Tibial nerve (tissue), 4 donors: ENCODE measurements at regions not wholly inside any gene's neighbourhood (a gene's known extent, or its start where the extent isn't known, plus 50 kb on each side); places are given as distances from the start of the nearest gene placed in this dataset.

Source experiments
- DNase-seq, 2 donors: peaks; one replicate each; pipeline ENCODE4 v3.0.0-alpha.2; 2019; ENCODE audit warnings: low spot score in 2 of 2
- H3K27ac ChIP-seq, 4 donors: fragments of 200-600 bp; sonication (generic) in 3 of 4; one replicate each; pipeline ENCODE4 v1.5.1; 2017 to 2019; ENCODE audit warnings: mild to moderate bottlenecking in 1 of 4
- H3K27me3 ChIP-seq, 2 donors: fragments of 200-600 bp; sonication (generic) in 1 of 2; one replicate each; pipeline versions ENCODE4 v1.5.1 to v1.6.0; 2017 to 2019
- H3K36me3 ChIP-seq, 3 donors: fragments of 200-600 bp; sonication (generic); one replicate each; pipeline ENCODE4 v1.5.1; 2018 to 2019
- H3K4me1 ChIP-seq, 4 donors: fragments of 200-600 bp; sonication (generic) in 3 of 4; one replicate each; pipeline ENCODE4 v1.5.1; 2017 to 2019
- H3K4me3 ChIP-seq, 4 donors: fragments of 200-600 bp; sonication (generic) in 3 of 4; one replicate each; pipeline ENCODE4 v1.5.1; 2017 to 2019; ENCODE audit warnings: mild to moderate bottlenecking in 1 of 4, moderate library complexity in 1 of 4
- H3K9me3 ChIP-seq, 4 donors: fragments of 200-600 bp; sonication (generic) in 3 of 4; one replicate each; pipeline ENCODE4 v1.5.1; 2017 to 2019
- EP300 ChIP-seq, 2 donors: sonication (generic); formaldehyde crosslinking; IDR thresholded peaks; one replicate each; pipeline ENCODE4 v1.6.1; 2017; ENCODE audit warnings: antibody characterized with exemption in 2 of 2, mild to moderate bottlenecking in 1 of 2
- POLR2A ChIP-seq, 2 donors: fragments of 450-650 bp; IDR thresholded peaks; one replicate each; pipeline ENCODE4 v1.6.1; 2017; ENCODE audit warnings: antibody characterized with exemption in 2 of 2, mild to moderate bottlenecking in 2 of 2, moderate library complexity in 2 of 2
- WGBS, 2 donors: methylation state at CpG; one replicate each; pipeline ENCODE4 v1.1.5; 2018; 5-methylcytosine and 5-hydroxymethylcytosine counted together
- TF ChIP-seq, protein P1 (sequence below), 5 experiments: fragments of 200-600 bp in 3 of 5; fragments of 450-650 bp in 2 of 5; sonication (generic) in 3 of 5; IDR thresholded peaks; one replicate each; pipeline ENCODE4 v1.5.1; 2016 to 2019; ENCODE audit warnings: antibody characterized with exemption in 5 of 5, mild to moderate bottlenecking in 3 of 5, moderate library complexity in 2 of 5

DNA sequence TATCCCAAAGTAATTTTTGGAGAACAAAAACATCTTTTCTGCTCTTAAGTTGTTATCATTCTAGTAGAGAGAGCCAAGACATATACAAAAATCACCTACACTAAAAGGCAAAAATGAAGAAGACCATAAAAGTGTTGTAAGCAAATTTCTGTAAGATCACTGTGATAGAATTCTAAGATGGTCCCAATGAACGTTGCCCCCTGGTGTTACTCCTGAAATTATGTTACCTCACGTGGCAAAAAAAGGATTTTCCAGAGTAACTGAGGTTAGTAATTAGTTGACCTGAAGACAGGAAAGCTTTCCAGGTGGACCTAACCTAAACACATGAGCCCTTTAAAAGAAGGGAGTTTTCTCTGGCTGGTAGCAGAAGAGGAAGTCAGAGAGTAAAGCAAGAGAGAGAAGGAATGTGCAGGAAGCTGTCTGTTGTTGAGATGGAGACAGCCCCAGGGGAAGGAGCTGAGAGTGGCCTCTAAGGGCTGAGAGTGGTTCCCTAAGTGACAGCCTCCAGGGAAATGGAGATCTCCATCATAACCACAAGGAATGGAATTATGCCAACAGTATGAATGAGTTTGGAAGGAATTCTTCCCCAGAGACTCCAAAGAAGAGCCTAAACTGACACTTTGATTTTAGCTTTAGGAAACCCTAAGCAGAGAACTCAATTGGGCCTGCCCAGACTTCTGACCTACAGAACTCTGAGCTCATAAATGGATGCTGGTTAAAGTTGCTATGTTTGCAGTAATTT is 205.9 kb downstream of the CD47 start:
- Histone ChIP-seq H3K4me3 (no peak overlapping the region), H3K4me1 (peaks cover 0 to 6% (median 0%) of the 10 kb centered on the region in 4 donors), H3K27ac (no peak overlapping the region), H3K27me3 (no peaks in the 10 kb centered on the region), H3K36me3 (no peaks in the 10 kb centered on the region), H3K9me3 (peaks cover 0 to 3% (median 0%) of the 10 kb centered on the region in 4 donors)
- TF ChIP-seq, protein P1, sequence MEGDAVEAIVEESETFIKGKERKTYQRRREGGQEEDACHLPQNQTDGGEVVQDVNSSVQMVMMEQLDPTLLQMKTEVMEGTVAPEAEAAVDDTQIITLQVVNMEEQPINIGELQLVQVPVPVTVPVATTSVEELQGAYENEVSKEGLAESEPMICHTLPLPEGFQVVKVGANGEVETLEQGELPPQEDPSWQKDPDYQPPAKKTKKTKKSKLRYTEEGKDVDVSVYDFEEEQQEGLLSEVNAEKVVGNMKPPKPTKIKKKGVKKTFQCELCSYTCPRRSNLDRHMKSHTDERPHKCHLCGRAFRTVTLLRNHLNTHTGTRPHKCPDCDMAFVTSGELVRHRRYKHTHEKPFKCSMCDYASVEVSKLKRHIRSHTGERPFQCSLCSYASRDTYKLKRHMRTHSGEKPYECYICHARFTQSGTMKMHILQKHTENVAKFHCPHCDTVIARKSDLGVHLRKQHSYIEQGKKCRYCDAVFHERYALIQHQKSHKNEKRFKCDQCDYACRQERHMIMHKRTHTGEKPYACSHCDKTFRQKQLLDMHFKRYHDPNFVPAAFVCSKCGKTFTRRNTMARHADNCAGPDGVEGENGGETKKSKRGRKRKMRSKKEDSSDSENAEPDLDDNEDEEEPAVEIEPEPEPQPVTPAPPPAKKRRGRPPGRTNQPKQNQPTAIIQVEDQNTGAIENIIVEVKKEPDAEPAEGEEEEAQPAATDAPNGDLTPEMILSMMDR (IDR thresholded peaks at IDR 0.05), result no peak
- TF ChIP-seq EP300 (IDR thresholded peaks at IDR 0.05), result no peak
- TF ChIP-seq POLR2A (IDR thresholded peaks at IDR 0.05), result no peak
- 41 to 54% methylated on average over 2 of the region's 2 CpGs for WGBS, 2 donors
- DNase-seq, result no peak

DNA sequence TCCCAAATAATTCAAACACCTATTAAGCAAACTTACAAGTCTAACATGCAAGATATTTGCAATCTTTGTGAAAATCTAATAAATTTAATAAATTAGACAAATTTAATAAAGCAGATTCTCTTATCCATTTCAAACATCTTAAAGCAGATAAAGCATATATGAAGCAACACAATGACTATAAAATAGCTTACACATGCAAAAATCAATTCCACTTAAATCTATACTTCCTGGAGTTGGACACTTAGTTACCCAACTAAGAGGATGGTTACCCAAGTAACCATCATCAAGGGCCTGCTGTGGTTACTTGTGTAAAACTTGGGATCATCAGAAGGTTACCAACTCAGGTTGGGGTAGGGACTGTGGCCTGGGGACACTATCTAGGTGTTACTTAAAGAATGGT is 206.8 kb downstream of the CD47 start:
- DNase-seq, result no peak
- H3K36me3 ChIP-seq, result no peaks in the 10 kb centered on the region
- H3K4me3 ChIP-seq, result no peak overlapping the region
- TF ChIP-seq POLR2A (IDR thresholded peaks at IDR 0.05) (no peak), EP300 (IDR thresholded peaks at IDR 0.05) (no peak)
- TF ChIP-seq, protein P1 (IDR thresholded peaks at IDR 0.05), result no peak
- no peaks in the 10 kb centered on the region for H3K9me3 ChIP-seq
- H3K27ac ChIP-seq, result no peak overlapping the region
- no peaks in the 10 kb centered on the region for H3K27me3 ChIP-seq
- peaks cover 0 to 6% (median 0%) of the 10 kb centered on the region in 4 donors for H3K4me1 ChIP-seq

DNA sequence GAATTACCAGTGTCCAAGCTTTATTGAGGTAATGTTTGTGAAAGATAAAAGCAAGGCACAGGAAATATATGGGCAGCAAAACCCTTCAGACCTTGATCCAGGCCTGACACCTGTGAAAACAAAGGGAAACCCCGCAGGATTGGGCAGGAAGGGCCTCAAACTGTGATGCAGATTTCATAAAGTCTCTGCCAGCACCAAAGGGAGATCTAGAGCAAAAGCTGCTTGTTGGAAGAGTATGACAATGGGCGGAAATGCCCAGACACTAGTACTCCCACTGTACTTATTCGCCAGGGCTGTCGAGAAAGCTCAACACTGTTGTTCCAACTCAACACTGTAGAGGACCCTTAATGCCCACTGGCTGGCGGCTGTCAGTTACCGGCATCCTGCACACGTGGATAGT is 207.9 kb downstream of the CD47 start:
- Histone ChIP-seq H3K27ac (no peak overlapping the region), H3K36me3 (no peaks in the 10 kb centered on the region), H3K4me1 (peaks cover 0 to 6% (median 0%) of the 10 kb centered on the region in 4 donors), H3K4me3 (no peak overlapping the region), H3K9me3 (no peaks in the 10 kb centered on the region), H3K27me3 (no peaks in the 10 kb centered on the region)
- TF ChIP-seq EP300 (IDR thresholded peaks at IDR 0.05) (no peak), POLR2A (IDR thresholded peaks at IDR 0.05) (no peak)
- TF ChIP-seq, protein P1 (IDR thresholded peaks at IDR 0.05), result no peak
- no peak for DNase-seq
- WGBS, 2 donors, result 86 to 87% methylated on average over 7 of the region's 7 CpGs

DNA sequence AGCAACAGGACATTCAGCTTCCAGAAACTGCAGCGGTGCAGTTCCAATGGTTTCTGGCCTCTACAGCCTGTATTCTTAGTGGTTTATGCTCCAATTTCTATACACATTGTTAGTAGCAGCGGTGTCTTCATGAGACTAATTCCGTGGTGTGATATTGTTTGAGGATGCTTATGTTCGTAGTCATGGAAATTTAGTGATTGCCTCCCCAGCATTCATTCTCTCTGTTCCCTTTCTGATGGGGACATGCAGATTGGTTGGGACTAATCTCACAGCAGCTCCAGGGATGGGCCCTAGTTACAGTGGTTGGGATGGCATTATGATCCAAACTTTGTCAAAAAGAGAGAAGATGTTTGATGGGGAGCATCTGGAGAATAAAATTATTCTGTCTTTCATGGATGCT is 208.6 kb downstream of the CD47 start:
- 93 to 94% methylated on average over 4 of the region's 4 CpGs for WGBS, 2 donors
- Histone ChIP-seq H3K27me3 (no peaks in the 10 kb centered on the region), H3K4me3 (no peak overlapping the region), H3K27ac (no peak overlapping the region), H3K9me3 (no peaks in the 10 kb centered on the region), H3K36me3 (no peaks in the 10 kb centered on the region), H3K4me1 (peaks cover 0 to 6% (median 0%) of the 10 kb centered on the region in 4 donors)
- TF ChIP-seq POLR2A (IDR thresholded peaks at IDR 0.05) (no peak), EP300 (IDR thresholded peaks at IDR 0.05) (no peak)
- TF ChIP-seq, protein P1 (IDR thresholded peaks at IDR 0.05), result no peak
- DNase-seq, result no peak

DNA sequence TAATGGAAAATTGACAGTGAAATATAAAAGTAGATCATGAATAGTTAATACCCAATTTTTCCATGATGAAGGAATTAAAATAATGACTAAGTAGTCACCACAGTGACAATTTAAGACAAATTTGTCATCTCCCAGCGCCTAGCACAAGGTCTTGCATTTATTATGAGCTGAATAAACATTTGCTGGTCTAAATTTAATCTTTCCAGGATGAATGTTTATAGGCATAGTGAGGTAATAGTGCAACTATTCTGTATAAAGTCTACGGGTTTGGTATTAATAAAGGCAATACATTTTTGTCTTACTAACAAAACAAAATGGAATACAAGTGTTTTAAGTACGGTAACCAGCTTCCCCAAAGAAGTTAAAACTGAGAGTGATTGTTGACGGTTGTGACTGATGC is 209.3 kb downstream of the CD47 start:
- WGBS, 2 donors, result 63 to 69% methylated on average over 4 of the region's 4 CpGs
- TF ChIP-seq EP300 (IDR thresholded peaks at IDR 0.05), result no peak
- TF ChIP-seq, protein P1 (IDR thresholded peaks at IDR 0.05), result no peak
- no peak for TF ChIP-seq POLR2A (IDR thresholded peaks at IDR 0.05)
- no peak for DNase-seq
- no peaks in the 10 kb centered on the region for H3K36me3 ChIP-seq
- no peaks in the 10 kb centered on the region for H3K9me3 ChIP-seq
- H3K4me1 ChIP-seq, result peaks cover 0 to 6% (median 0%) of the 10 kb centered on the region in 4 donors
- no peak overlapping the region for H3K27ac ChIP-seq
- no peaks in the 10 kb centered on the region for H3K27me3 ChIP-seq
- no peak overlapping the region for H3K4me3 ChIP-seq
